Lung (tissue), 11 donors: ENCODE measurements at regions not wholly inside any gene's neighbourhood (a gene's known extent, or its start where the extent isn't known, plus 50 kb on each side); places are given as distances from the start of the nearest gene placed in this dataset.

Experiments used
- ATAC-seq: fragments of 200-7000 bp; cut with Tn5 transposase; one replicate; pipeline ENCODE4 v1.9.1; 2020; ENCODE audit warnings: moderate number of reproducible peaks; ENCODE audit not compliant: insufficient read depth, low FRiP score
- DNase-seq, 3 donors: peaks; one replicate each; pipeline ENCODE4 v3.0.0-alpha.2; 2013 to 2017
- H3K27ac ChIP-seq, 2 donors: one replicate each; pipeline ENCODE4 v1.5.1; 2013; ENCODE audit warnings: mild to moderate bottlenecking in 2 of 2, moderate library complexity in 2 of 2, control low read depth in 1 of 2, inconsistent platforms in 1 of 2, low read depth in 1 of 2, low read length in 1 of 2
- H3K27me3 ChIP-seq, 3 donors: one replicate each; pipeline ENCODE4 v1.5.1; 2013; ENCODE audit warnings: low read length in 2 of 3; ENCODE audit not compliant: control insufficient read depth in 3 of 3, insufficient read depth in 3 of 3
- H3K36me3 ChIP-seq, 4 donors: one replicate each; pipeline ENCODE4 v1.5.1; 2013; ENCODE audit warnings: low read length in 4 of 4, mild to moderate bottlenecking in 1 of 4, moderate library complexity in 1 of 4; ENCODE audit not compliant: control insufficient read depth in 4 of 4, insufficient read depth in 4 of 4
- H3K4me1 ChIP-seq, 5 donors: one replicate each; pipeline ENCODE4 v1.5.1; 2013; ENCODE audit warnings: low read length in 5 of 5, mild to moderate bottlenecking in 2 of 5, moderate library complexity in 1 of 5; ENCODE audit not compliant: control insufficient read depth in 5 of 5, insufficient read depth in 5 of 5
- H3K4me3 ChIP-seq: one replicate; pipeline ENCODE4 v1.5.1; 2013; ENCODE audit warnings: mild to moderate bottlenecking, control low read depth, moderate library complexity
- H3K9ac ChIP-seq, 2 donors: one replicate each; pipeline ENCODE4 v1.5.1; 2013; ENCODE audit warnings: low read length in 2 of 2, control low read depth in 1 of 2; ENCODE audit not compliant: insufficient read depth in 1 of 2
- H3K9me3 ChIP-seq, 4 donors: one replicate each; pipeline ENCODE4 v1.5.1; 2013; ENCODE audit warnings: low read length in 3 of 4, mild to moderate bottlenecking in 1 of 4, moderate library complexity in 1 of 4; ENCODE audit not compliant: control insufficient read depth in 4 of 4, insufficient read depth in 3 of 4
- WGBS, 2 donors: extraction: QIAGEN DNeasy Blood & Tissue Kit; methylation state at CpG; one replicate each; pipeline ENCODE4 v1.1.7; 2013; 5-methylcytosine and 5-hydroxymethylcytosine counted together
- TF ChIP-seq, protein P1 (sequence below): IDR thresholded peaks from 2 replicates; pipeline ENCODE4 v1.5.1; 2012; ENCODE audit warnings: mild to moderate bottlenecking; ENCODE audit errors: control extremely low read depth, extremely low read depth
- donor health status: control.
- donor health status: control.
- donor health status: Bipolar disorder and iron deficiency.
- donor health status: healthy.
- donor health status: DM: yes; HTN: yes; CAD: no.

DNA sequence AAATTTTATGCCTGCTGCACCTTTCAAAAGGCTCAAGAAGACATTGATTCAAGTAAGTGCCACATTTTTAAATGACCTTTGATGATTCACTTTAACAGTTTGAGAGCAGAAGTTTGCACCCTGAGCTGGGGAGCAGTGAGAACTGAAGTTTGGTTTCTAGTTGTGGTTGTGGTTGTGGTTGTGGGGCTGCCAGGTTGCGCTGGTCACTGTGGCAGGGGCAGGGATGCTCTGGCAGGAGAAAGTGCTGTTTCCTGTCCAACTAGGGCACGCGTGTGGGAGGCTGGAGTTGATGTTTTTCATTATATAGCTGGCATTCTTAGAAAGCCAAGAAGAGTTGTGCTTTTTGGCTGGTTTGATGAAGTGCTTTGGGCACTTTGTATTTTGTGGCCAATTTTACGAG is 339.7 kb upstream of the NR2F2 start:
- H3K27ac ChIP-seq = no peak overlapping the region
- no peak overlapping the region for H3K4me3 ChIP-seq
- H3K27me3 ChIP-seq = no peaks in the 10 kb centered on the region
- ATAC-seq = no peak
- no peak overlapping the region for H3K9ac ChIP-seq
- DNase-seq = no peak
- TF ChIP-seq, protein P1, sequence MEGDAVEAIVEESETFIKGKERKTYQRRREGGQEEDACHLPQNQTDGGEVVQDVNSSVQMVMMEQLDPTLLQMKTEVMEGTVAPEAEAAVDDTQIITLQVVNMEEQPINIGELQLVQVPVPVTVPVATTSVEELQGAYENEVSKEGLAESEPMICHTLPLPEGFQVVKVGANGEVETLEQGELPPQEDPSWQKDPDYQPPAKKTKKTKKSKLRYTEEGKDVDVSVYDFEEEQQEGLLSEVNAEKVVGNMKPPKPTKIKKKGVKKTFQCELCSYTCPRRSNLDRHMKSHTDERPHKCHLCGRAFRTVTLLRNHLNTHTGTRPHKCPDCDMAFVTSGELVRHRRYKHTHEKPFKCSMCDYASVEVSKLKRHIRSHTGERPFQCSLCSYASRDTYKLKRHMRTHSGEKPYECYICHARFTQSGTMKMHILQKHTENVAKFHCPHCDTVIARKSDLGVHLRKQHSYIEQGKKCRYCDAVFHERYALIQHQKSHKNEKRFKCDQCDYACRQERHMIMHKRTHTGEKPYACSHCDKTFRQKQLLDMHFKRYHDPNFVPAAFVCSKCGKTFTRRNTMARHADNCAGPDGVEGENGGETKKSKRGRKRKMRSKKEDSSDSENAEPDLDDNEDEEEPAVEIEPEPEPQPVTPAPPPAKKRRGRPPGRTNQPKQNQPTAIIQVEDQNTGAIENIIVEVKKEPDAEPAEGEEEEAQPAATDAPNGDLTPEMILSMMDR = no peak
- peaks cover 0 to 25% (median 3%) of the 10 kb centered on the region in 5 donors for H3K4me1 ChIP-seq
- no peaks in the 10 kb centered on the region for H3K36me3 ChIP-seq
- no peaks in the 10 kb centered on the region for H3K9me3 ChIP-seq
- 67 to 70% methylated on average over 4 of the region's 4 CpGs for WGBS, 2 donors

DNA sequence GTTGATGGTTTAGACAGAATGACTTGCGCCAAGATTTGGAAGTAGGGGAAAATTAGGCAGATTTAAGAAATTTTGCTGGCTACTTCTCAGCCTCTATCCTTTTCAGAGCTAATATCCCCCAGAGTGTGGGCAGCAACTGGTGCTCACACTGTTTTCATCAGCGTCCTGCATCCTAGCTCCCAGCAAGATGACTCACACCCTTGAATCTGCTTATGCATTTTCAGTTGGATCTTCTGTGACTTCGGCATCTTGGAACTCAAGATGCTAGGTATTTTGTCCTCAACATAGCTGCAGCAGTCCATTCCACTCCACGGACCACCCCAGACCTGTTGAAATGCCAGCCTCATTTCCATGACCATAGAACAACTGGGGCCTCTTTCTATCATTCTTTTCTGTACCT is 336.1 kb upstream of the NR2F2 start:
- Histone ChIP-seq H3K9me3 (no peaks in the 10 kb centered on the region), H3K4me1 (peaks cover 0 to 8% (median 0%) of the 10 kb centered on the region in 5 donors), H3K27ac (no peak overlapping the region), H3K27me3 (no peaks in the 10 kb centered on the region), H3K4me3 (no peak overlapping the region), H3K36me3 (no peaks in the 10 kb centered on the region), H3K9ac (no peak overlapping the region)
- ATAC-seq (no peak), DNase-seq (no peak)
- TF ChIP-seq, protein P1 = no peak
- WGBS, 2 donors = 87% methylated on average over 4 of the region's 4 CpGs

DNA sequence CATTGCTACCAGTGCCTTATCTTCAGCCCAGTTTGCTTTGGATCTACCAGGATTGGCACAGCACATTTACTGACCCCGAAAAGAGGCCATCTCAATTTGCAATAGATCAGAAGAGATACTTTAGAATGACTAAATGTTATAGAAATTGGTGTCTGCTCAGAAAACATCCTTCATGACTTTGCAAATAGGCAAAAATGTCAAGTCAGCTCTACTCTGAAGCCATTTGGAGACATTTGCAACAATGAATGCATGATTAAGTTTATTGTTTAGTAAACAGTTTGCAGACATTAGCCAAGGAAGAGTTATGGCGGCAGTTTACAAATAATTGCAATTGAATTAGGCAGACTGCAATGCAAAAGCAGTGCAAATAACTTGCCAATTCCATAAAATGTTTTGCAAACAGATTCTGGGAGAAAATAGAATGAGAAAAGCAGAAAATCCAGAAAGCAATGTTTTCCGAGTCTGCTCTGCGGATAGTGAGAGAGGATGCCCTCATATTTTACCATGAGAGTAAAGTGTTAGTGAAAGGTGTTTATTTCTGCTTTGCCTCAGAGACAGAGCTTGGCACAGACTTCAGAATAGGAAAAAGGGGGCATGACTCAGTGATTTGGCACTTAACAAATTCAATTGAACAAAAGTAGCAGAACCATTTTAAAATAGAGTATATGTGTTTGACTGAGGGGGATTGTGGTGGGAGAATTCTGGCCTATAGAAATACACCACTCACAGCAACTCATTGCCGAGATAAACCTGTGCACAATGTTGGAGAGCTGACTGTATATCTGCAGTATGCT is 334.9 kb upstream of the NR2F2 start:
- 84 to 85% methylated on average over 5 of the region's 5 CpGs for WGBS, 2 donors

More for the DNA sequence above, 334.9 kb upstream of the NR2F2 start:
- TF ChIP-seq, protein P1 = no peak
- no peaks in the 10 kb centered on the region for H3K36me3 ChIP-seq
- H3K27me3 ChIP-seq = no peaks in the 10 kb centered on the region
- H3K4me3 ChIP-seq = no peak overlapping the region
- peaks cover 0 to 8% (median 0%) of the 10 kb centered on the region in 5 donors for H3K4me1 ChIP-seq
- ATAC-seq (no peak), DNase-seq (peak in 2 of 3 donors; percentile 14 to 27)
- H3K27ac ChIP-seq = no peak overlapping the region
- H3K9ac ChIP-seq = no peak overlapping the region
- no peaks in the 10 kb centered on the region for H3K9me3 ChIP-seq
